Heart left ventricle (tissue), 16 donors: ENCODE measurements at regions not wholly inside any gene's neighbourhood (a gene's known extent, or its start where the extent isn't known, plus 50 kb on each side); places are given as distances from the start of the nearest gene placed in this dataset.

Experiments
- ATAC-seq, 4 donors: fragments of 200-7000 bp; cut with Tn5 transposase; one replicate each; pipeline ENCODE4 v1.9.1; 2020 to 2022; ENCODE audit warnings: moderate library complexity in 4 of 4, mild to moderate bottlenecking in 3 of 4, moderate number of reproducible peaks in 1 of 4
- DNase-seq, 5 donors: peaks; one replicate each; pipeline ENCODE4 v3.0.0-alpha.2; 2020
- H3K27ac ChIP-seq, 12 donors: fragments of 200-600 bp; sonication (generic) in 4 of 12; one replicate each; pipeline versions ENCODE4 v1.5.0 to v1.8.0; 2016 to 2022; ENCODE audit warnings: mild to moderate bottlenecking in 2 of 12
- H3K27me3 ChIP-seq, 9 donors: fragments of 200-600 bp; sonication (generic) in 2 of 9; one replicate each; pipeline versions ENCODE4 v1.5.1 to v1.8.0; 2016 to 2022; ENCODE audit warnings: mild to moderate bottlenecking in 3 of 9
- H3K36me3 ChIP-seq, 9 donors: fragments of 200-600 bp; sonication (generic) in 2 of 9; one replicate each; pipeline versions ENCODE4 v1.5.0 to v1.8.0; 2018 to 2022; ENCODE audit warnings: mild to moderate bottlenecking in 2 of 9
- H3K4me1 ChIP-seq, 12 donors: fragments of 200-600 bp; sonication (generic) in 4 of 12; one replicate each; pipeline versions ENCODE4 v1.5.0 to v1.8.0; 2016 to 2022; ENCODE audit warnings: mild to moderate bottlenecking in 3 of 12
- H3K4me3 ChIP-seq, 12 donors: fragments of 200-600 bp; sonication (generic) in 4 of 12; one replicate each; pipeline versions ENCODE4 v1.5.0 to v1.8.0; 2017 to 2022; ENCODE audit warnings: mild to moderate bottlenecking in 9 of 12, moderate library complexity in 4 of 12
- H3K9me3 ChIP-seq, 12 donors: fragments of 200-600 bp; sonication (generic) in 4 of 12; one replicate each; pipeline versions ENCODE4 v1.5.0 to v1.8.0; 2016 to 2022; ENCODE audit warnings: mild to moderate bottlenecking in 1 of 12
- POLR2A ChIP-seq, 2 donors: fragments of 450-650 bp; IDR thresholded peaks; one replicate each; pipeline ENCODE4 v1.6.1; 2017; ENCODE audit warnings: antibody characterized with exemption in 2 of 2, mild to moderate bottlenecking in 2 of 2, moderate library complexity in 2 of 2
- WGBS, 4 donors: extraction: QIAGEN DNeasy Blood & Tissue Kit in 2 of 4; methylation state at CpG; one replicate each; pipeline versions ENCODE4 v1.1.5 to v1.1.7; 2013 to 2018; 5-methylcytosine and 5-hydroxymethylcytosine counted together
- intact Hi-C, 10 donors: fragments of 100-400 bp; cut with DNase I; formaldehyde crosslinking; loops; one replicate each; pipeline versions ENCODE4 v1.11.1 to v1.14.2; 2022
- TF ChIP-seq, protein P1 (sequence below), 12 donors: fragments of 200-600 bp; sonication (generic) in 4 of 12; IDR thresholded peaks; one replicate each; pipeline versions ENCODE4 v1.5.0 to v1.8.0; 2018 to 2022; ENCODE audit warnings: antibody characterized with exemption in 12 of 12, mild to moderate bottlenecking in 5 of 12
- donor health status: ischemic (EF 13 %, LVEDD 7.1; RV severe dilation, severe dysfunction).
- donor health status: healthy with polysubstance abuse.
- donor health status: DM: no; HTN: yes; CAD: no.
- donor health status: DM: no; HTN: no; CAD: no.
- donor health status: ischemic (EF 25% LVEDD 6.9; RV normal size, moderate dysfunction).
- donor health status: ischemic (EF 25% LVEDD 5.7; RV mildly dilated, moderate dysfunction).
- donor health status: healthy.
- donor health status: DM: yes; HTN: yes; CAD: no.
- donor health status: ischemic (EF 35%, LVEDD 5.7; RV mildly dilated, moderate dysfunction).
- donor health status: nonischemic (EF 11% LVEDD 7.7; RV severe dilation, severe dysfunction).
- donor health status: DM: yes; HTN: yes; CAD: no.
- donor health status: PGD.
- donor health status: ischemic (EF 29% LVEDD 5.4; RV normal size, mild dysfunction).
- donor health status: nonischemic (EF 23%, LVEDD 6.1; RV moderate dilation, normal function).

- no peak for ATAC-seq
- intact Hi-C loops, result no loop called here
Measured at GRCh38 chr11:37721485-37721884, 1123.4 kb upstream of the RAG2 start.

DNA sequence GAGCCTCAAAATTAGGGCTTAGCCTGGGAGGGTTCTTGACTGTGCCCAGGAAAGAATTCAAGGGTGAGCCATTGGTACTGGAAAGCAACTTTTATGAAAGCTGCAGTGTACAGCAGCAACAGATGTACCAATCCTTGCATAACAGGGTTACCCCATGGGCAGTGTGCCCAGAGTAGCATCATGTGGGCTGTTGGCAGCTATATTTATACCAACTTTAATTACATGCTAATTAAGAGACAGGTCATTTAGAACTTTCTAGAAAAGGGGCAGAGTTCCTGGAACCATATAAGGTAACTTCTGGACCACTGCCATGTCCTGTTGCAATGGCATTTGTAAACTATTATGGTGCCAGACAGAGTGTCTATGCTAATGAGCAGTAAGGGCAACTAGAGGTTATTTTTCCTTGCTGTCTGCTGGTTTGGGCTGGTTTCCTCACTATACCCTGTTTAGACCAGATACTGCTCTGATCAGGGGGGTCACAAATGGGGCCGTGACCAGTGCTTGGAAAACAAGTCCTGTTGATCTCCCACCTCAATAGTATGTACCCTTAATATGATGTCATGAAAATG is 1120.5 kb upstream of the RAG2 start:
- Histone ChIP-seq H3K9me3 (peaks cover 0 to 3% (median 0%) of the 10 kb centered on the region in 12 donors), H3K4me3 (no peak overlapping the region), H3K27ac (no peak overlapping the region), H3K36me3 (no peaks in the 10 kb centered on the region), H3K4me1 (no peaks in the 10 kb centered on the region), H3K27me3 (no peaks in the 10 kb centered on the region)
- 60 to 87% (median 71%) methylated on average over 1 of the region's 1 CpG for WGBS, 4 donors
- DNase-seq (no peak), ATAC-seq (no peak)
- TF ChIP-seq POLR2A (IDR thresholded peaks at IDR 0.05), result no peak
- TF ChIP-seq, protein P1, sequence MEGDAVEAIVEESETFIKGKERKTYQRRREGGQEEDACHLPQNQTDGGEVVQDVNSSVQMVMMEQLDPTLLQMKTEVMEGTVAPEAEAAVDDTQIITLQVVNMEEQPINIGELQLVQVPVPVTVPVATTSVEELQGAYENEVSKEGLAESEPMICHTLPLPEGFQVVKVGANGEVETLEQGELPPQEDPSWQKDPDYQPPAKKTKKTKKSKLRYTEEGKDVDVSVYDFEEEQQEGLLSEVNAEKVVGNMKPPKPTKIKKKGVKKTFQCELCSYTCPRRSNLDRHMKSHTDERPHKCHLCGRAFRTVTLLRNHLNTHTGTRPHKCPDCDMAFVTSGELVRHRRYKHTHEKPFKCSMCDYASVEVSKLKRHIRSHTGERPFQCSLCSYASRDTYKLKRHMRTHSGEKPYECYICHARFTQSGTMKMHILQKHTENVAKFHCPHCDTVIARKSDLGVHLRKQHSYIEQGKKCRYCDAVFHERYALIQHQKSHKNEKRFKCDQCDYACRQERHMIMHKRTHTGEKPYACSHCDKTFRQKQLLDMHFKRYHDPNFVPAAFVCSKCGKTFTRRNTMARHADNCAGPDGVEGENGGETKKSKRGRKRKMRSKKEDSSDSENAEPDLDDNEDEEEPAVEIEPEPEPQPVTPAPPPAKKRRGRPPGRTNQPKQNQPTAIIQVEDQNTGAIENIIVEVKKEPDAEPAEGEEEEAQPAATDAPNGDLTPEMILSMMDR (IDR thresholded peaks at IDR 0.05), result no peak
- intact Hi-C loops, result no loop called here

More at GRCh38 chr11:37721485-37721884, 1123.4 kb upstream of the RAG2 start:
- peaks cover 0 to 3% (median 0%) of the 10 kb centered on the region in 12 donors for H3K9me3 ChIP-seq
- TF ChIP-seq, protein P1 (IDR thresholded peaks at IDR 0.05), result no peak
- no peak for TF ChIP-seq POLR2A (IDR thresholded peaks at IDR 0.05)
- WGBS, 4 donors, result 69 to 85% (median 75%) methylated on average over 2 of the region's 2 CpGs
- H3K27me3 ChIP-seq, result no peaks in the 10 kb centered on the region
- no peak for DNase-seq
- H3K27ac ChIP-seq, result no peak overlapping the region
- no peak overlapping the region for H3K4me3 ChIP-seq
- H3K36me3 ChIP-seq, result no peaks in the 10 kb centered on the region
- no peaks in the 10 kb centered on the region for H3K4me1 ChIP-seq

GRCh38 chr11:37712251-37712650 is 1114.2 kb upstream of the RAG2 start:
- 38 to 47% (median 42%) methylated on average over 3 of the region's 3 CpGs for WGBS, 4 donors
- ATAC-seq, result no peak
- no peaks in the 10 kb centered on the region for H3K36me3 ChIP-seq
- TF ChIP-seq POLR2A (IDR thresholded peaks at IDR 0.05), result no peak
- TF ChIP-seq, protein P1 (IDR thresholded peaks at IDR 0.05), result peak in 1 of 12 donors; percentile 5
- no peaks in the 10 kb centered on the region for H3K4me1 ChIP-seq
- no peak overlapping the region for H3K4me3 ChIP-seq
- intact Hi-C loops, result no loop called here
- H3K9me3 ChIP-seq, result no peaks in the 10 kb centered on the region
- H3K27ac ChIP-seq, result no peak overlapping the region
- no peaks in the 10 kb centered on the region for H3K27me3 ChIP-seq
- no peak for DNase-seq

DNA sequence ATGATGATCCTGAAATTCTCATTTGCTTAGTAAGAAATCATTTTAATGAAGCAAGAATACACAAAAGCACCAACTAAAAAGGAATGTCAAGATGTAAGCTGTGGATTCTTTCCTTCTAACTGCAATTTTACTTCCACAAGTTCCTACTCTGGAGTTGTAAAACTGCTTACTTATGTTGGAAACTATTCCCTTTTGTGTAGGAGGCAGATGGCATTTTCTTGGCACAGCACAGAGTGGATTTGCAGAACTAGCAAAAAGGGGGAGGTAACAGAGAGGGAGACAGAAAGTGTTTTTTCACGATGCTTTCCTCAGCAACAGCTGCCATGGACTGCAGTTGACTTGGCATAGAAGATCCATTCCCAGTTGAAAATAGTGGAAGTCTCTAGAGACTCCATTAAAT is 1112.0 kb upstream of the RAG2 start:
- no peak for TF ChIP-seq POLR2A (IDR thresholded peaks at IDR 0.05)
- TF ChIP-seq, protein P1 (IDR thresholded peaks at IDR 0.05), result no peak

More for the DNA sequence above, 1112.0 kb upstream of the RAG2 start:
- H3K27ac ChIP-seq, result no peak overlapping the region
- H3K36me3 ChIP-seq, result no peaks in the 10 kb centered on the region
- H3K9me3 ChIP-seq, result no peaks in the 10 kb centered on the region
- ATAC-seq (no peak), DNase-seq (no peak)
- WGBS, 4 donors, result 44 to 50% (median 49%) methylated on average over 1 of the region's 1 CpG
- intact Hi-C loops, result no loop called here
- no peaks in the 10 kb centered on the region for H3K27me3 ChIP-seq
- no peak overlapping the region for H3K4me3 ChIP-seq
- H3K4me1 ChIP-seq, result no peaks in the 10 kb centered on the region
